PC-3 (cell line): ENCODE measurements at regions not wholly inside any gene's neighbourhood (a gene's known extent, or its start where the extent isn't known, plus 50 kb on each side); places are given as distances from the start of the nearest gene placed in this dataset.

ENCODE experiments used
- ATAC-seq: fragments of 200-7000 bp; cut with Tn5 transposase; 2 replicates; pipeline ENCODE4 v1.9.1; 2020; ENCODE audit warnings: mild to moderate bottlenecking, moderate library complexity
- BruUV-seq: library from RNA; stranded (reverse); fragments of 400-500 nt; replicated peaks from 2 replicates; lab custom pipeline; 2021; lab: Mats Ljungman, UMichigan
- CTCF ChIA-PET: fragments of 300-600 bp; sonication (Branson Sonifier 250); formaldehyde crosslinking; loops from one replicate; lab custom pipeline; 2022; ENCODE audit warnings: antibody characterized with exemption; lab: Charles Lee
- POLR2A ChIA-PET: fragments of 300-600 bp; sonication (Branson Sonifier 250); formaldehyde crosslinking; loops from one replicate; lab custom pipeline; 2022; ENCODE audit warnings: antibody characterized with exemption; ENCODE audit not compliant: unreplicated experiment; lab: Charles Lee
- DNase-seq: peaks from one replicate; pipeline ENCODE4 v3.0.0-alpha.2; 2015
- H2AFZ ChIP-seq: fragments of 300-600 bp; sonication (generic); 2 replicates; pipeline ENCODE4 v1.6.0; 2016; ENCODE audit warnings: antibody characterized with exemption, low read length
- H3F3A ChIP-seq: fragments of 300-600 bp; sonication (generic); one replicate; pipeline ENCODE4 v1.6.0; 2017; ENCODE audit warnings: antibody characterized with exemption, low read length, control low read depth, mild to moderate bottlenecking; ENCODE audit not compliant: unreplicated experiment
- H3K27ac ChIP-seq: fragments of 300-600 bp; sonication (generic); 2 replicates; pipeline ENCODE4 v1.5.1; 2016; ENCODE audit warnings: mild to moderate bottlenecking, low read length
- H3K27me3 ChIP-seq: fragments of 300-600 bp; sonication (generic); 2 replicates; pipeline ENCODE4 v1.6.1; 2016; ENCODE audit warnings: low read length, mixed read lengths
- H3K36me3 ChIP-seq: fragments of 300-600 bp; sonication (generic); 2 replicates; pipeline ENCODE4 v1.6.1; 2016; ENCODE audit warnings: low read depth, mixed run types, low read length, mixed read lengths
- H3K4me1 ChIP-seq: fragments of 300-600 bp; sonication (generic); 2 replicates; pipeline ENCODE4 v1.5.1; 2016; ENCODE audit warnings: low read length; ENCODE audit not compliant: insufficient read depth
- H3K4me2 ChIP-seq: fragments of 300-600 bp; sonication (generic); 2 replicates; pipeline ENCODE4 v1.6.0; 2016; ENCODE audit warnings: low read length
- H3K4me3 ChIP-seq: fragments of 300-600 bp; sonication (generic); 2 replicates; pipeline ENCODE4 v1.5.1; 2016; ENCODE audit warnings: mild to moderate bottlenecking, low read length, mixed read lengths
- H3K79me2 ChIP-seq: fragments of 300-600 bp; sonication (generic); 2 replicates; pipeline ENCODE4 v1.6.1; 2017; ENCODE audit warnings: low read length, mixed read lengths
- H3K9ac ChIP-seq: fragments of 300-600 bp; sonication (generic); 2 replicates; pipeline ENCODE4 v1.6.0; 2016; ENCODE audit warnings: mild to moderate bottlenecking, low read length
- H3K9me2 ChIP-seq: fragments of 300-600 bp; sonication (generic); replicated peaks from 2 replicates; pipeline ENCODE4 v1.6.1; 2016; ENCODE audit warnings: mixed run types, low read length, mixed read lengths
- H3K9me3 ChIP-seq: fragments of 300-600 bp; sonication (generic); 2 replicates; pipeline ENCODE4 v1.6.1; 2016; ENCODE audit warnings: low read length, mixed read lengths
- H4K20me1 ChIP-seq: fragments of 300-600 bp; sonication (generic); 2 replicates; pipeline ENCODE4 v1.6.1; 2016; ENCODE audit warnings: low read length, mixed read lengths
- CTCF ChIP-seq: fragments of 300-600 bp; sonication (generic); conservative IDR thresholded peaks from 2 replicates; pipeline ENCODE4 v1.5.1; 2017; ENCODE audit warnings: antibody characterized with exemption, low read depth, mild to moderate bottlenecking, low read length
- EZH2 ChIP-seq: fragments of 300-600 bp; sonication (generic); IDR thresholded peaks from one replicate; pipeline ENCODE4 v1.6.1; 2017; ENCODE audit warnings: antibody characterized with exemption, mild to moderate bottlenecking, low read length; ENCODE audit not compliant: unreplicated experiment
- EZH2phosphoT487 ChIP-seq: fragments of 300-600 bp; sonication (generic); IDR thresholded peaks from 2 replicates; pipeline ENCODE4 v1.6.1; 2018; ENCODE audit warnings: mild to moderate bottlenecking, antibody characterized with exemption, low read length, borderline replicate concordance
- intact Hi-C: fragments of 100-400 bp; cut with micrococcal nuclease; formaldehyde crosslinking; loops from 2 replicates; pipeline ENCODE4 v1.9.0; 2023

DNA sequence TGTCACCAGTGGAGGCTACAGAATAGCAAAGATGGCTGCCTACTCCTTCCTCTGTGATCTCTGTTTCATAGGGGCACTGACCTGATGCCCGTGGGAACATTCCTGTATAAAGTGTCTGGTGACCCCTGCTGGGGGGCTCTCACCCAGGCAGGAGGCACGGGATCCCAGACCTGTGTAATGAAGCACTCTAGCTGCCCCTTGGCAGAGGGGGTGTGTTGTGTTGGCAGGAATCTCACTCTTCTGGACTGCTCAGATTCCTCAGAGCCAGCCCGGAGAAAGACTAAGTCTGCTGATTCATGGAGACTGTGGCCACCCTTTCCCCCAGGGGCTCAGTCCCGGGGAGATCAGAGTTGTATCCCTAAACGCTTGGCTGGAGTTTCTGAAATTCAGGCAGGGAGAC, 648.3 kb downstream of the SPRY1 start:
- POLR2A ChIA-PET: no interaction called here
- H3K36me3 ChIP-seq: no peaks in the 10 kb centered on the region
- no TSS peak for BruUV-seq
- H3K79me2 ChIP-seq: no peaks in the 10 kb centered on the region
- TF ChIP-seq EZH2phosphoT487 (no peak), EZH2 (no peak), CTCF (no peak)
- H2AFZ ChIP-seq: no peak overlapping the region
- CTCF ChIA-PET: no interaction called here
- H3K4me1 ChIP-seq: no peaks in the 10 kb centered on the region
- ATAC-seq: no peak
- H3K27ac ChIP-seq: no peak overlapping the region
- H3K9me3 ChIP-seq: no peaks in the 10 kb centered on the region
- H3K9me2 ChIP-seq: no peaks in the 10 kb centered on the region
- no peaks in the 10 kb centered on the region for H3F3A ChIP-seq
- no peak overlapping the region for H3K4me3 ChIP-seq
- no peaks in the 10 kb centered on the region for H3K27me3 ChIP-seq
- H4K20me1 ChIP-seq: no peaks in the 10 kb centered on the region
- no peak for DNase-seq
- H3K9ac ChIP-seq: no peak overlapping the region
- H3K4me2 ChIP-seq: no peak overlapping the region
- intact Hi-C loops: no loop called here

DNA sequence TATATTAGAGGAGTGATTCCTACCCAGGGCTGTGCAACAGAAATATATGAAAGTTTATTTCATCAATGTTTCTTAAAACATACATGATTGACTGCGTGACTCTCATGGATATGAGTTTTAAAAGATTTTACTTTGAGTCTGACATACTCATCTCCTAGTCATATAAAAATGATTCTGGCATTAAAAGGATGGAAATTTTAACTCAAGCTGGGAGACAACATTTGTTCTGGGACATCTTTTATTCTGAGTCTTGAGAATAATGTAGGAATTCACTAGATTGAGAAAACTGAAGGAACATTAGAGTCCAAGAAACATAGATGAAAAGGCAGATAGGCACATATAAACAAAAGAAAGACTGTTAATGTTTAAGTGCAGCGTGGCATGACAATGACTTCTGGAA, 649.6 kb downstream of the SPRY1 start:
- no TSS peak for BruUV-seq
- DNase-seq: no peak
- POLR2A ChIA-PET: no interaction called here

More for the DNA sequence above, 649.6 kb downstream of the SPRY1 start:
- intact Hi-C loops: no loop called here
- H3K9me3 ChIP-seq: no peaks in the 10 kb centered on the region
- H3K4me3 ChIP-seq: no peak overlapping the region
- no peaks in the 10 kb centered on the region for H3K36me3 ChIP-seq
- no peak overlapping the region for H2AFZ ChIP-seq
- no peak overlapping the region for H3K9ac ChIP-seq
- H3F3A ChIP-seq: no peaks in the 10 kb centered on the region
- ATAC-seq: no peak
- TF ChIP-seq CTCF: no peak
- TF ChIP-seq EZH2: no peak
- no peak for TF ChIP-seq EZH2phosphoT487
- H3K9me2 ChIP-seq: no peaks in the 10 kb centered on the region
- H3K4me1 ChIP-seq: no peaks in the 10 kb centered on the region
- no peaks in the 10 kb centered on the region for H4K20me1 ChIP-seq
- no peak overlapping the region for H3K27ac ChIP-seq
- H3K79me2 ChIP-seq: no peaks in the 10 kb centered on the region
- CTCF ChIA-PET: no interaction called here
- H3K4me2 ChIP-seq: no peak overlapping the region
- H3K27me3 ChIP-seq: no peaks in the 10 kb centered on the region
